HCT116 (cell line): ENCODE measurements at regions not wholly inside any gene's neighbourhood (a gene's known extent, or its start where the extent isn't known, plus 50 kb on each side); places are given as distances from the start of the nearest gene placed in this dataset.

Experiments
- ATAC-seq: fragments of 200-7000 bp; cut with Tn5 transposase; 2 replicates; pipeline ENCODE4 v1.9.1; 2020; ENCODE audit warnings: mild to moderate bottlenecking, moderate library complexity
- BruUV-seq: library from RNA; stranded (reverse); fragments of 400-500 nt; replicated peaks from 2 replicates; lab custom pipeline; 2021; lab: Mats Ljungman, UMichigan
- CTCF ChIA-PET: fragments of 300-600 bp; sonication (Branson Sonifier 250); formaldehyde crosslinking; loops from one replicate; lab custom pipeline; 2021; ENCODE audit warnings: antibody characterized with exemption; lab: Charles Lee
- POLR2A ChIA-PET: fragments of 300-600, 350-600 bp; sonication (Branson Sonifier 250); formaldehyde crosslinking; loops from one replicate; lab custom pipeline; 2021; ENCODE audit warnings: antibody characterized with exemption; lab: Charles Lee
- RAD21 ChIA-PET, 2 experiments: fragments of 300-600 bp; sonication (Branson Sonifier 250); formaldehyde crosslinking; loops; one replicate each; lab custom pipeline; 2023; ENCODE audit warnings: low total read pairs in 2 of 2; ENCODE audit not compliant: uncharacterized antibody in 2 of 2, unreplicated experiment in 2 of 2, low non-redundant PET in 1 of 2; lab: Charles Lee
- DNase-seq: peaks from one replicate; pipeline ENCODE4 v3.0.0-alpha.2; 2010; ENCODE audit warnings: low read depth, low spot score
- H2AFZ ChIP-seq: fragments of 200-600 bp; shearing (Covaris generic), sonication (generic); 2 replicates; pipeline ENCODE4 v1.6.1; 2017; ENCODE audit warnings: low read depth, mixed run types, mixed read lengths, antibody characterized with exemption, low read length; ENCODE audit not compliant: poor library complexity, severe bottlenecking
- H3K27ac ChIP-seq: 2 replicates; pipeline ENCODE4 v1.5.1; 2012; ENCODE audit warnings: low read depth, low read length
- H3K27me3 ChIP-seq: fragments of 200-600 bp; sonication (generic); 2 replicates; pipeline ENCODE4 v1.6.1; 2016; ENCODE audit warnings: mixed run types, low read length, mixed read lengths; ENCODE audit not compliant: insufficient read depth
- H3K36me3 ChIP-seq, 2 experiments: fragments of 200-500 bp in 1 of 2; fragments of 200-600 bp in 1 of 2; sonication (Bioruptor generic) in 1 of 2; sonication (generic) in 1 of 2; 2 replicates each; pipeline versions ENCODE4 v1.5.1 to v1.6.1; 2014 to 2016; ENCODE audit warnings: low read length in 2 of 2, inconsistent platforms in 1 of 2, mixed read lengths in 1 of 2, mixed run types in 1 of 2; ENCODE audit not compliant: insufficient read depth in 2 of 2, control insufficient read depth in 1 of 2
- H3K4me1 ChIP-seq, 2 experiments: fragments of 200-600 bp in 1 of 2; sonication (generic) in 1 of 2; 2 replicates each; pipeline versions ENCODE4 v1.5.1 to v1.6.1; 2012 to 2017; ENCODE audit warnings: low read length in 2 of 2, inconsistent platforms in 1 of 2, mild to moderate bottlenecking in 1 of 2, mixed read lengths in 1 of 2, mixed run types in 1 of 2, moderate library complexity in 1 of 2; ENCODE audit not compliant: insufficient read depth in 2 of 2, control insufficient read depth in 1 of 2
- H3K4me2 ChIP-seq: fragments of 200-600 bp; sonication (generic); 2 replicates; pipeline ENCODE4 v1.6.1; 2017; ENCODE audit warnings: mixed run types, low read length, mixed read lengths
- H3K4me3 ChIP-seq, 2 experiments: fragments of 200-600 bp in 1 of 2; sonication (generic) in 1 of 2; replicated peaks in 1 of 2; 2 replicates each; pipeline ENCODE4 v1.5.1; 2011 to 2016; ENCODE audit warnings: low read length in 2 of 2, control low read depth in 1 of 2, low read depth in 1 of 2, mild to moderate bottlenecking in 1 of 2, mixed read lengths in 1 of 2, mixed run types in 1 of 2
- H3K79me2 ChIP-seq: fragments of 200-600 bp; sonication (generic); 2 replicates; pipeline ENCODE4 v1.6.1; 2017; ENCODE audit warnings: mild to moderate bottlenecking, mixed run types, low read length, moderate library complexity, mixed read lengths; ENCODE audit not compliant: insufficient read depth
- H3K9ac ChIP-seq: fragments of 200-600 bp; sonication (generic); 2 replicates; pipeline ENCODE4 v1.6.1; 2016; ENCODE audit warnings: low read length, mixed read lengths
- H3K9me2 ChIP-seq: fragments of 200-600 bp; sonication (generic), shearing (Covaris generic); 2 replicates; pipeline ENCODE4 v1.6.1; 2017; ENCODE audit warnings: mixed run types, mild to moderate bottlenecking, moderate library complexity; ENCODE audit not compliant: insufficient read depth
- H3K9me3 ChIP-seq, 2 experiments: fragments of 200-500 bp in 1 of 2; fragments of 200-600 bp in 1 of 2; sonication (Bioruptor generic) in 1 of 2; sonication (generic) in 1 of 2; 2 replicates each; pipeline ENCODE4 v1.6.1; 2014 to 2017; ENCODE audit warnings: low read length in 2 of 2, mixed read lengths in 2 of 2, inconsistent platforms in 1 of 2, low read depth in 1 of 2, mild to moderate bottlenecking in 1 of 2, mixed run types in 1 of 2, moderate library complexity in 1 of 2; ENCODE audit not compliant: control insufficient read depth in 1 of 2, insufficient read depth in 1 of 2
- H4K20me1 ChIP-seq: fragments of 200-600 bp; sonication (generic), shearing (Covaris generic); 2 replicates; pipeline ENCODE4 v1.6.1; 2017; ENCODE audit warnings: mixed run types, mild to moderate bottlenecking, moderate library complexity; ENCODE audit not compliant: insufficient read depth
- ATF3 ChIP-seq: IDR thresholded peaks from 2 replicates; pipeline ENCODE4 v1.6.1; 2012
- CBX3 ChIP-seq: IDR thresholded peaks from 2 replicates; pipeline ENCODE4 v1.6.1; 2012; ENCODE audit warnings: low read depth
- CEBPB ChIP-seq: IDR thresholded peaks from 2 replicates; pipeline ENCODE4 v1.6.1; 2012; ENCODE audit warnings: low read depth
- EGR1 ChIP-seq: IDR thresholded peaks from 2 replicates; pipeline ENCODE4 v1.6.1; 2012; ENCODE audit warnings: low read depth
- ELF1 ChIP-seq: IDR thresholded peaks from 2 replicates; pipeline ENCODE4 v1.6.1; 2012; ENCODE audit warnings: low read depth, borderline replicate concordance
- FOSL1 ChIP-seq: IDR thresholded peaks from 2 replicates; pipeline ENCODE4 v1.6.1; 2012; ENCODE audit warnings: low read depth
- JUND ChIP-seq: IDR thresholded peaks from 2 replicates; pipeline ENCODE4 v1.6.1; 2012
- MAX ChIP-seq: IDR thresholded peaks from 2 replicates; pipeline ENCODE4 v1.6.1; 2012
- RAD21 ChIP-seq: IDR thresholded peaks from 2 replicates; pipeline ENCODE4 v1.6.1; 2012; ENCODE audit warnings: low read depth, mild to moderate bottlenecking
- SIN3A ChIP-seq: IDR thresholded peaks from 2 replicates; pipeline ENCODE4 v1.6.1; 2012; ENCODE audit warnings: low read depth
- SRF ChIP-seq: IDR thresholded peaks from 2 replicates; pipeline ENCODE4 v1.6.1; 2012; ENCODE audit warnings: low read depth
- TCF7L2 ChIP-seq: IDR thresholded peaks from 2 replicates; pipeline ENCODE4 v1.7.0; 2011; ENCODE audit warnings: borderline replicate concordance, inconsistent platforms; ENCODE audit not compliant: insufficient read depth, insufficient read length; ENCODE audit errors: extremely low read depth
- ZBTB33 ChIP-seq: IDR thresholded peaks from 2 replicates; pipeline ENCODE4 v1.6.1; 2011; ENCODE audit warnings: mild to moderate bottlenecking, low read length, moderate library complexity; ENCODE audit not compliant: insufficient replicate concordance; ENCODE audit errors: extremely low read depth
- ZFX ChIP-seq: fragments of 450-650 bp; IDR thresholded peaks from 2 replicates; pipeline ENCODE4 v1.6.1; 2017
- ZNF274 ChIP-seq: fragments of 200-500 bp; sonication (Bioruptor generic); IDR thresholded peaks from 2 replicates; pipeline ENCODE4 v1.6.1; 2014; ENCODE audit warnings: mild to moderate bottlenecking, low read depth, low read length, inconsistent platforms
- intact Hi-C: fragments of 100-400 bp; cut with micrococcal nuclease; formaldehyde crosslinking; loops from 2 replicates; pipeline ENCODE4 v1.10.0; 2022

DNA sequence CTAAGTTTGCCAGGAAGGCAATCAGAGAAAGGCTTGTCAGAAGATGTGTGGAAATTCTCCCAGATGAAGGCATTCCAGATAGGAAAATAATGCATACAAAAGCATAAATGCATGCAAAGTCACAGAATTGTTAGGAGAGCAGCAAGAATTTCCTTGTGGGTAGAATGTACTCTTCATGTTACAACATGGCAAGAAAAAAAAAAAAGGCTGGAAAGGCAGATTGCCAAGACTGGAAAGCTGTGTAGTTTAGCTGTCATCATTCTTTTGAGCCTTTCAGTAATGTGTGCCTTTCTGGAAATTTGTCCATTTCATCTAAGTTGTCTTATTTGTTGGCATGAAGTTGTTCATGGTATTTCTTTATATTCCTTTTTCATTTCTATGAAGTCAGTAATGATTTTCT lies 71.0 kb upstream of the EFCAB3 start:
- Histone ChIP-seq H3K9me3 (no peaks in the 10 kb centered on the region), H2AFZ (no peak overlapping the region), H3K9ac (no peak overlapping the region), H3K4me1 (no peaks in the 10 kb centered on the region), H4K20me1 (no peaks in the 10 kb centered on the region), H3K4me2 (no peak overlapping the region), H3K27ac (no peak overlapping the region), H3K36me3 (no peaks in the 10 kb centered on the region), H3K79me2 (no peaks in the 10 kb centered on the region), H3K4me3 (no peak overlapping the region), H3K9me2 (no peaks in the 10 kb centered on the region; the same call in 1 of the 2 replicates), H3K27me3 (no peaks in the 10 kb centered on the region)
- intact Hi-C loops = loop anchor here (10.0 kb wide), 1 partner anchor 75 kb away; no protein-coding TSS in a partner anchor
- TF ChIP-seq ZBTB33 = no peak
- no peak for TF ChIP-seq CEBPB
- no peak for TF ChIP-seq ATF3
- TF ChIP-seq RAD21 = no peak
- TF ChIP-seq ZFX = no peak
- no peak for TF ChIP-seq MAX
- no peak for TF ChIP-seq ZNF274
- TF ChIP-seq TCF7L2 = no peak
- no peak for TF ChIP-seq EGR1
- no peak for TF ChIP-seq SRF
- TF ChIP-seq SIN3A = no peak
- TF ChIP-seq FOSL1 = no peak
- TF ChIP-seq CBX3 = no peak
- no peak for TF ChIP-seq ELF1
- no peak for TF ChIP-seq JUND
- no peak for ATAC-seq
- no peak for DNase-seq
- RAD21 ChIA-PET = no interaction called here
- BruUV-seq = no TSS peak
- POLR2A ChIA-PET = no interaction called here
- CTCF ChIA-PET = no interaction called here
